Liver (tissue), 3 donors: ENCODE measurements at regions not wholly inside any gene's neighbourhood (a gene's known extent, or its start where the extent isn't known, plus 50 kb on each side); places are given as distances from the start of the nearest gene placed in this dataset.

ENCODE experiments used
- CTCF ChIP-seq: fragments of 150-350 bp; IDR thresholded peaks from 2 replicates; pipeline ENCODE4 v1.5.1; 2017; ENCODE audit warnings: improper control_type of control experiment, low read depth, low read length; ENCODE audit not compliant: missing input control
- EGR1 ChIP-seq, 2 donors: IDR thresholded peaks; 2 replicates each; pipeline ENCODE4 v1.6.1; 2016 to 2018; ENCODE audit warnings: antibody characterized with exemption in 2 of 2, low read depth in 2 of 2
- FOXA1 ChIP-seq: IDR thresholded peaks from 2 replicates; pipeline ENCODE4 v1.6.1; 2016; ENCODE audit warnings: antibody characterized with exemption
- FOXA2 ChIP-seq: IDR thresholded peaks from 2 replicates; pipeline ENCODE4 v1.6.1; 2016; ENCODE audit warnings: antibody characterized with exemption
- GABPA ChIP-seq, 2 donors: IDR thresholded peaks in 1 of 2; conservative IDR thresholded peaks in 1 of 2; 2 replicates each; pipeline ENCODE4 v1.6.1; 2016; ENCODE audit warnings: antibody characterized with exemption in 2 of 2, mild to moderate bottlenecking in 1 of 2, moderate library complexity in 1 of 2
- MAX ChIP-seq: IDR thresholded peaks from 2 replicates; pipeline ENCODE4 v1.6.1; 2016; ENCODE audit warnings: antibody characterized with exemption
- SP1 ChIP-seq: IDR thresholded peaks from 2 replicates; pipeline ENCODE4 v1.6.1; 2018; ENCODE audit warnings: antibody characterized with exemption, mild to moderate bottlenecking
- TAF1 ChIP-seq: conservative IDR thresholded peaks from 2 replicates; pipeline ENCODE4 v1.6.1; 2016; ENCODE audit warnings: antibody characterized with exemption, mild to moderate bottlenecking
- YY1 ChIP-seq: IDR thresholded peaks from 2 replicates; pipeline ENCODE4 v1.6.1; 2016; ENCODE audit warnings: antibody characterized with exemption, mild to moderate bottlenecking
- TF ChIP-seq, protein P1 (sequence below): IDR thresholded peaks from 2 replicates; pipeline ENCODE4 v1.6.1; 2016; ENCODE audit warnings: antibody characterized with exemption
- TF ChIP-seq, protein P2 (sequence below): IDR thresholded peaks from 2 replicates; pipeline ENCODE4 v1.6.1; 2016; ENCODE audit warnings: antibody characterized with exemption, mild to moderate bottlenecking
- donor health status: healthy.
- donor health status: healthy.

GRCh38 chr3:6509576-6509975, 351.3 kb upstream of the GRM7 start:
- TF ChIP-seq CTCF: no peak
- TF ChIP-seq, protein P1, sequence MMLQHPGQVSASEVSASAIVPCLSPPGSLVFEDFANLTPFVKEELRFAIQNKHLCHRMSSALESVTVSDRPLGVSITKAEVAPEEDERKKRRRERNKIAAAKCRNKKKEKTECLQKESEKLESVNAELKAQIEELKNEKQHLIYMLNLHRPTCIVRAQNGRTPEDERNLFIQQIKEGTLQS: no peak
- no peak for TF ChIP-seq YY1
- TF ChIP-seq MAX: no peak
- TF ChIP-seq FOXA2: no peak
- no peak for TF ChIP-seq FOXA1
- TF ChIP-seq TAF1: no peak
- TF ChIP-seq, protein P2, sequence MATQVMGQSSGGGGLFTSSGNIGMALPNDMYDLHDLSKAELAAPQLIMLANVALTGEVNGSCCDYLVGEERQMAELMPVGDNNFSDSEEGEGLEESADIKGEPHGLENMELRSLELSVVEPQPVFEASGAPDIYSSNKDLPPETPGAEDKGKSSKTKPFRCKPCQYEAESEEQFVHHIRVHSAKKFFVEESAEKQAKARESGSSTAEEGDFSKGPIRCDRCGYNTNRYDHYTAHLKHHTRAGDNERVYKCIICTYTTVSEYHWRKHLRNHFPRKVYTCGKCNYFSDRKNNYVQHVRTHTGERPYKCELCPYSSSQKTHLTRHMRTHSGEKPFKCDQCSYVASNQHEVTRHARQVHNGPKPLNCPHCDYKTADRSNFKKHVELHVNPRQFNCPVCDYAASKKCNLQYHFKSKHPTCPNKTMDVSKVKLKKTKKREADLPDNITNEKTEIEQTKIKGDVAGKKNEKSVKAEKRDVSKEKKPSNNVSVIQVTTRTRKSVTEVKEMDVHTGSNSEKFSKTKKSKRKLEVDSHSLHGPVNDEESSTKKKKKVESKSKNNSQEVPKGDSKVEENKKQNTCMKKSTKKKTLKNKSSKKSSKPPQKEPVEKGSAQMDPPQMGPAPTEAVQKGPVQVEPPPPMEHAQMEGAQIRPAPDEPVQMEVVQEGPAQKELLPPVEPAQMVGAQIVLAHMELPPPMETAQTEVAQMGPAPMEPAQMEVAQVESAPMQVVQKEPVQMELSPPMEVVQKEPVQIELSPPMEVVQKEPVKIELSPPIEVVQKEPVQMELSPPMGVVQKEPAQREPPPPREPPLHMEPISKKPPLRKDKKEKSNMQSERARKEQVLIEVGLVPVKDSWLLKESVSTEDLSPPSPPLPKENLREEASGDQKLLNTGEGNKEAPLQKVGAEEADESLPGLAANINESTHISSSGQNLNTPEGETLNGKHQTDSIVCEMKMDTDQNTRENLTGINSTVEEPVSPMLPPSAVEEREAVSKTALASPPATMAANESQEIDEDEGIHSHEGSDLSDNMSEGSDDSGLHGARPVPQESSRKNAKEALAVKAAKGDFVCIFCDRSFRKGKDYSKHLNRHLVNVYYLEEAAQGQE: no peak
- no peak for TF ChIP-seq SP1
- TF ChIP-seq GABPA (IDR thresholded peaks at IDR 0.05 in 1 of 2, conservative IDR thresholded peaks at IDR 0.05 in 1 of 2): no peak
- TF ChIP-seq EGR1 (IDR thresholded peaks at IDR 0.05; ENCODE audit: low read depth in 2 of 2): no peak
